ENCODE measurements at regions not wholly inside any gene's neighbourhood (a gene's known extent, or its start where the extent isn't known, plus 50 kb on each side); places are given as distances from the start of the nearest gene placed in this dataset.

DNA sequence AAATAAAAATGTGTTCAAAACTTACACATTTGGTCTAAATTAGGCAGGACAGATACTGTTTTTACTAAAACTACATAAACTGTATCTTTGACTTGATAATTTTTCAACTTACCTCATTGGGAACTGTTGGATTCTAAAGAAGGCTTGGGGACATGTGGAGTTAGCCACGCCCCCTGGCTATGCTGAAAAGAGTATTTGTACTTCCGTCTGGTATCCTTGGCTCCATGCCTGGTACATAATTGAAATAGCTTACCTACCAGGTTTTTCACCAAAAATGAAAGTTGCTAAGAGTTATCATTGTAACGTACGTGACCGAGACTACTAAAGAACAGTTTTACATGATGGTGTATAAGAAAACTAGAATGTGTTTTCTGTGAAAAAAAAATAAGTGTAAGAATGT lies 604.8 kb upstream of the IGFBP3 start:
- no peak for DNase-seq

GRCh38 chr7:46524350-46524749 lies 603.3 kb upstream of the IGFBP3 start:
- no peak for DNase-seq

DNA sequence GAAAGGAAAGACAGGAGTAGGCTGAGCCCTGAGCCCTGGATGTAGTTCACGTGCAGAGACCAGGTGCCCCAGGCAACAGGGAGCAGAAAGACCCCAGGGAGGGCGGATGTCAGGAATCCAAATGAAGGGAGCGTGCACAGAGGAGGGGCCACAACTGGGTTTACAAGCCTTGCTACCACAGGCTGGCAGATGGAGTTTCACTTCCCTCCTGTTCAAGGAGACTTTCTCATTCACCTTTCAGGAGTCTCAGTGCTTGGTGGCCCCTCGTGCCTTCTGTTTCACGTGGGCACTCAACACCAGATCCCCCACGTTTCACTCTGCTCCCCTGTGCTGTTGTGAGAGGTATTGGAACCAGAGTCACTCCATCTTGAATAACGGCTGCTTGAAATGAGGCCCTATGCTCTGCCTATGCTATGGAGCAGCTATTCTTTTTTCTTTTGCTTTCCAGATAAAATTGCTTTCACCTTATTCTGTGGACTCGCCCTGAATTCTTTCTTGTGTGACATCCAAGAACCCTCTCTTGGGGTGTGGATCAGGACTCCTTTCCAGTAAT lies 601.4 kb upstream of the IGFBP3 start:
- DNase-seq = no peak

- DNase-seq = no peak
These were observed 597.6 kb upstream of the IGFBP3 start for GRCh38 chr7:46518713-46519112.

- DNase-seq = no peak
These were observed 594.9 kb upstream of the IGFBP3 start for GRCh38 chr7:46515844-46516590.

GRCh38 chr7:46513447-46513848 lies 592.4 kb upstream of the IGFBP3 start:
- no peak for DNase-seq

- DNase-seq = no peak
These were observed 591.9 kb upstream of the IGFBP3 start for GRCh38 chr7:46512891-46513413.

DNA sequence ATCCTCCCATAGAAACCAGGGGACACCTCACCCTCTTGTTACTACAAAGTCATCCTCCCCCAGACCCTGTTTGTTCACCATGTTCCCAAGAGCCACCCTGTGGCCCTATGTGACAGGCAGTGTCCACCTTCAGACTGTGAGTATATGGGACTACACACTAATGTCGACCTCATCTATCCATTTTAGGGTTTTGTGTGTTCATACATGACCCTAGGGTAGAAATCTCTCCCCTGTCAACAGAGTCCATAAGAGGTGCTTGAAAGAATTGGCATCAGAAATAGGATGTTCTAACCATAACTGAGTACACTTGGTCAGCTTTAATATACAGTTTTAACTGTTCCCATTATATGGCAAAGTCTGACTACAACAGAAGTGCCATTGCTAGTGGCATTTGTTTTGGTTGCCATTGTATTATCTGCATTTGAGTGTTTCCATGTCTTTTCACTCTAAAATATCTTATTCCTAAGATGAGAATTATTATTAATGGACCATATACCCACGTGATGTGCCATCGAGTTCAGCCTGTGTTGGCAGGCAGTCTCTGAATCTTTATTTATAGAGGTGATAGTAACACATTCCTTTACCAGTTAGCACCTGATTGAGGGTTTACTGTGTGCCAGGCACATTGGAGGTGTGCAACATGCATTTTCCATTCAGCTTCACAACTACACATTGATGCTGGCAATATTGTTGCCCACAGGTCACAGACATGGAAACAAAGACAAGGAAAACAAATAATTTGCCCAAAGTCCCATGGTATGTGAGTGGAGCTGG lies 590.6 kb upstream of the IGFBP3 start:
- no peak for DNase-seq

- no peak for DNase-seq
These were observed 587.5 kb upstream of the IGFBP3 start for GRCh38 chr7:46508583-46508982.

DNA sequence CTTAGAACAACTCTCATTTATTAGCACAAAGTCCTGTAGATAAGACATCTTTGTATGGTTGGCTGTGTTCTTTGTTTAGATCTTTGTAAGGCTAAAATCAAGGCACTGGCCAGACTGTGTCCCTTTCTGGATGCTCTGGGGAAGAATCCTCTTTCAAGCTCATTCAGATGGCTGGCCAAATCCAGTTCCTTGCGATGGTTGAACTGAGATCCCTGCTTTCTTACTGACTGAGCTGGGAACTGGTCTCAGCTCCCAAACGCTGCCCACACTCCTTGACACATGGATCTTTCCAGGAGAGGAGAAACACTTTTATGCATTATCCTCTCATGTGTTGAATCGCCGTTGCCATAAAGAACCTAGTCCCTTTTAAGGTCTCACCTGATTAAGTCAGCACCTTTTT lies 586.5 kb upstream of the IGFBP3 start:
- DNase-seq = no peak

GRCh38 chr7:46494441-46494840 lies 573.4 kb upstream of the IGFBP3 start:
- no peak for DNase-seq

- no peak for DNase-seq
These were observed 573.0 kb upstream of the IGFBP3 start for GRCh38 chr7:46494028-46494427.

DNA sequence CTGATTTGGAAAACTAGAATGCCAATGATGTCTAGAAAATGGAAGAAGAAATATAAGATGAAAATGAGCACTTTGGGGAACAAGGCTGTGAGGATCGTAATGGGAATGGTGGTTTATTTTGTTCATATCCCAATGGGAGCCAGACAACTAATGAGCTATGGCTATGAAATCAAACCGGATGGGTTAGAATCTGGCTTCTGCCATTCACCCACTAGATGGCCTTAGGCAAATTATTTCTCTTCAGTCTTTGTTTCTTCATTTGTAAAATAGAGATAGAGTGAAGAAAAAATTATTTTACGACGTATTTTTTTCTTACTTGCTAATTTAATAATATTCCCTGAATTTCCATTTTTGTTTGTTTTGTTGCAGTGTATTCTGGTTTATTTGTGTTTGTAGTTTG lies 572.1 kb upstream of the IGFBP3 start:
- no peak for DNase-seq

GRCh38 chr7:46492466-46492865 lies 571.4 kb upstream of the IGFBP3 start:
- no peak for DNase-seq

GRCh38 chr7:46490406-46490805 lies 569.3 kb upstream of the IGFBP3 start:
- no peak for DNase-seq

GRCh38 chr7:46489106-46489505 lies 568.0 kb upstream of the IGFBP3 start:
- no peak for DNase-seq

DNA sequence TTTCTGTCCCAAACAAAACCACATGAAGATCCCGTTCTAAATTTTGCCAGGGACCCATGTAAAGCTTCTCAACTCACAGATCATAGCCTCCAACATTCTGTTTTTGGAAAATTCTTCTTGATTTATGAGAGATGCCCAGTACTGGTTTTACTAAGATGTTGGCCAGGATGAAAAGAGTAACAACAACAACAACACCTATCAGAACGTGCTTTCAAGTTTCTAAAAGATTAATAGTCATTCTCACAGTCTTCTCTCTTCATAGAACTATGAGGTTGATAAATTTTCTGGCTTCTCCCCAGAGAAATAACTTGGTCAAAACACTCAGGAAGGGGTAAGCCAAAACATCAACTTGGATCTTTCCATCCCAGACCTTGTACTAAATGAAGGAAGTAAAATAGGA lies 567.5 kb upstream of the IGFBP3 start:
- no peak for DNase-seq

DNA sequence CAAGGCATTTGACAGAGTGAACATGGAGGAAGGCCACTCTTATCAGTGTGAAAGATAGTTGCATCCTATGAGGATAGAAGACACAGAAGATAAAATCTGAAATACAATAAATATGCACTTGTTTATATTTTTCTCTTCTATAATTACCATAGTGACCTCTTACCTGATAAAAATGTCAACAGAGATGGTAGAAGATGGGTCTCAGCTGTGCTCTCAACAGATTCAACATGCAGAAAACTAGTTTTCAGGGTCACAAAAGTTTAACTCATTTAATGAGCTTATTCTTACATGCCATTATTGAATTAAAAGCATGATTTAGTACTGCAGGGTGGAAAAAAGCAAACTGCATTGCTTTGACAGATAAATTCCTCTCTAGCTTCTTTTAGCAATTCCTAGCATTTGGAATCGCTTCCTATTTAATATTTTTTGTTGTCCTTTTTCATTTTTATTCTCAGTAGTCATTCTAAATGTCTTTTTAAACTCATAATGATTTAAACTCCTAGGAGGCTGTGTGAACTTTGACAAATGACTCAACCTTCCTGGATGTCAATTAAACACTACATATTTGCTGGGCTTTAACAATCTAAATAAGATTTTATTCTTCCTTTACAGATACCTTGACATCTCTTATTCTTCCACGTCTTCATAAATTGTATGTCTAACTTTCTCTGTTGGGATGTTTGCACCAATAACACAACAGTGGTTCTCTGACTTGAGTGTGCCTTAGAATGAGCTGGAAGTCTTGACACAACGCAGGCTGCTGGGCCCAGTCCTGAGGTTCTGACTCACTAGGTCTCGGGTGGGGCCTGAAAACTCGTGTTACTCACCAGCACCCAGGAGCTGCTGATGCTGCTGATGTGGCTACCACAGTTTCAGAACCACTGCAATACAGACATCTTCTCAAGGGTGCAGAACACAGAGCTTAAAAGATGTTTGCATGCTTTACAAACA lies 565.5 kb upstream of the IGFBP3 start:
- no peak for DNase-seq

GRCh38 chr7:46485481-46486065 lies 564.5 kb upstream of the IGFBP3 start:
- no peak for DNase-seq

GRCh38 chr7:46484906-46485305 lies 563.8 kb upstream of the IGFBP3 start:
- no peak for DNase-seq

DNA sequence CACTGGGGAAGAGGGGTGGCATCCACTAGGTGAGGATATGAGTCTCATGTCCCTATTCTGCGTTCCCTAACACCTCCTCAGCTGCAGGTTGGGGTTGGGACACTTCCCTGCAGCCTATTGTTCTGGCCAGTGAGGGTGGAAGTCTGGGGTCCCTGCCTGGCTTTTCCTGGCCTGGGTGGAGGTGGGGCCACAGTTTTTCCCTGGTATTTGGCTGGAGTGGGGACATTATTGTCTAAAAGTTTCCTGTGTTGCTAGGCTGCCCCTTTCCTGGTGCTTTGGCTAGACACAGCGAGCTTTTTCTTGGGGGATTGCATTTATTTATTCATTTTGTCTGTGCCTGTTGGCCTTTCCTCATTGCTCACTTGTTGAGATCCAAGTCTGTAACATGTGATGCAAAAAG lies 559.5 kb upstream of the IGFBP3 start:
- no peak for DNase-seq

DNA sequence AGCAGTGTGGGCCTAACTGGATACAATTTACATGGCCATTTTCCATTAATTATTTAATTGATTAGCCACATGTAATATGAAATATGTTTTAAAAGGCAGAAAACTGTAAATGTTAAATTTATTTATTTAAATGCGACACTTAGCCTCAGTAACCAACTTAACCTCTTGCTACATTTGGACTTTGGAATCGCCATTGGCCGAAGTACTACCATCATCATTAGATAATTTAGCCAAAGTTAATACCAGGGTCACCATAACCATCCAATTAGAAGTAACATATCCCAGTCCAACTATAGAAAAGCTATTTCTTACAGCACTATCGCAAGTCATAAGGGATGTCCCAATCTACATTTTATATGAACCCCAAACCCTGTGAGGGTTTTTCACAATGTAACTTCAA lies 558.6 kb upstream of the IGFBP3 start:
- DNase-seq = no peak
